HG03442 (cell line): ENCODE measurements at regions not wholly inside any gene's neighbourhood (a gene's known extent, or its start where the extent isn't known, plus 50 kb on each side); places are given as distances from the start of the nearest gene placed in this dataset.
"Not testable (repeated sequence)": the region's sequence is repeated elsewhere in the genome, so short reads cannot be mapped to it uniquely, and the experiment has no call there.

Experiments
- ATAC-seq: cut with Tn5 transposase; IDR thresholded peaks from one replicate; pipeline ENCODE4 v1.9.1; 2021; ENCODE audit warnings: mild to moderate bottlenecking, moderate library complexity; ENCODE audit not compliant: unreplicated experiment

DNA sequence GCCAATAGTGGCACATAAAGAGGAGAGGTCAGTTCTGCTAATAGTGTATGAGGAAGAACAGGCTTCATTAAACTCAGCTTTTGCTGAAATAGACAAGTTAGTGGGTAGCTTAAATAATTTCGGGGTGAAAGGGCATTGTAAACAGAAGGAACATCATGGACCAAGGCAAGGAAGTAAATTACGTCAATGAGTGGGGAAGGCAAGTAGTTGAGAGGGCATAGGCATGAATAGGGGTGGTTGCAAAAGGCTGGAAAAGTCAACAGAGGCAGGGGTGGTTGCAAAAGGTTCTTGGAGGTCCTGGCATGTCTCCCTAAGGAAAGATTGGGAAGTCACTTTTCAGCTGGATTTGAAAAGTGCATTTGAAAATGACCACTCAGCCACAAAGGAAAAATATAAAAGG lies 383.3 kb upstream of the RPS23 start:
- ATAC-seq = no peak

GRCh38 chr5:82659115-82659514 lies 381.0 kb upstream of the RPS23 start:
- no peak for ATAC-seq

DNA sequence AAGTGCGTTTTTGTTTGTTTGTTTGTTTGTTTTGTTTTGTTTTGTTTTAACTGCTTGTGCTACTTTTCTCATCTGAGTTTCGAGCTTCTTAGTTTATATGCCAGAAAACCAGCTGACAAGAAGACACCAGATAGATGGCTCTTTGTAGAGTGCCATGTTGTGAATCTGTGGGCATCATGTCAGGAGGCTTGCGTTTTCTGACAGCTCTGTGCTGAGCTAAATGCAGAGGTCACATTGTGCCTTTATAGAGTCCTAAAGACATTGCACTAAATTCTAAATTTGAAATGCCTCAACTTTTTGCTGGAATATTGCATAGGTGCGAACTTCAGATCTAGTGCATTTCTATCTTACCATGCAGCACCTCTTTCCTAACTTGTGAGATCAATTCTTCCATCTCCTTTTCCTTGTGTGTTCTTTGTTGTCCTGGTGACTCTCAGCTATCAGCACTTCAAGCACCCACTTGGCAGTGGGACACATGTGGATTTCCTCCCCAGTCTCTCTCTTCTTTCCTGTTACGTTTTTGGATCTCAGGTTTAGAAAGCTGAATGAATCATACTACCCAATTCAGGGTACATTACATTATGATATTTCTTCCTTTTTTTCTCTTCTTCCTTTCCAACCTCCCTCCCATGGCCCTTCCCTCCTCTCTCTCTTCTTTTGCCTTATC lies 379.0 kb upstream of the RPS23 start:
- no peak for ATAC-seq

DNA sequence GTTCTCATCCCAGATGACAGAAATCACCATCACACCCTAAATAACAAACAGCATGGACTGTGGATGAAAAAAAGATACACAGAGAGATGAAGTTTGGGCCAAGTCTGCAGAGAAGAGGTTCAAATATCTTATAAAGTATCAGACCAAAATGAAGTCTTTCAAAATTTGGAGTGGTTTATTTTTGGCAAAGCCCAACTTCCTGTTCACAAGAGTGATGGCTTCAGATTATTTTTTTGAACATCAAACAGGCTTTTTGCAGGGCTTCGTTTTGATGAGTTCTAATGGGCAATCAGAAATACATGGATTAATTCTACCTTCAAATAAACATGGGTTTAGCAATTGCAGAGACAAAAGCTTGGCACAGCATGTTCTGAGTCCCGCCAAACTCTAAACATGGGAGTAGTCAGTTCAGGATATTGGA lies 378.2 kb upstream of the RPS23 start:
- no peak for ATAC-seq

DNA sequence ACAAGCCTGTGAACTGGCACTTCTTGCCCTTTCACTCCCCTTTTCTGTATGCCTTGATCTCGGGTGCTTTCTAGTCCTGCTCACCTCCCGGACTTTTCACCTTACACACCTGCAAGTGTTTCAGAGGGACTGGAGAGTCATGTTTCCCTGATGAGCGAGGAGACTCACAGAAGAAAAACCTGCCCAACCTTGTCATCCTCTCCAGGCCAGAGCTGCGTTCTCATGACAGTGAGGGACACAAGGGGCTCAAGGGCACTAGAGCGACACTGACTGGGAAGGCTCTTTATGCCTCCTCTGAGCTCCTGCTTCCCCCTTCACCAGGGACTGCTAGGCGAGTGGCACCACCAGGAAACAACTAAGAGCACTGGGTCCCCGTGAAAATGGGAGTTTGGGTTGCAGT lies 376.9 kb upstream of the RPS23 start:
- ATAC-seq = no peak

- no peak for ATAC-seq
Measured at GRCh38 chr5:82649943-82650342, 371.8 kb upstream of the RPS23 start.

DNA sequence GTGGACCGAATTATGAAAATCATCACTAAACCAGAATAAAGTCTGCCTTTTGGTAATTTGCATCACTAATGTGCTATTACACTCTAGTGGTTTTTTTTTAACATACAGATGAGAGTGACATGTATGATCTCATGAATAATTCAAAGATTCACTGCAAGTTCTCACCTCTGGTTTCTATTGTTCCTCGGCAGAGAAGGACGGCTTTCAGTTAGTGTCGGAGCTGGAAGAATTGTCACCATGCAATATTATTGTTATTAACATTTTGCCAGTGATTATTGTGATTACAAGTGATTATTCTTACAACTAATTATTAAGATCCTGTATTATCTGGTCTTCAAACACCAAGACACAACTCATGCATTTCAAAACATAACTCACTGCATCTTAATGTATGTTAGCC lies 366.6 kb upstream of the RPS23 start:
- ATAC-seq = no peak

GRCh38 chr5:82644229-82644628 lies 366.1 kb upstream of the RPS23 start:
- ATAC-seq = no peak

DNA sequence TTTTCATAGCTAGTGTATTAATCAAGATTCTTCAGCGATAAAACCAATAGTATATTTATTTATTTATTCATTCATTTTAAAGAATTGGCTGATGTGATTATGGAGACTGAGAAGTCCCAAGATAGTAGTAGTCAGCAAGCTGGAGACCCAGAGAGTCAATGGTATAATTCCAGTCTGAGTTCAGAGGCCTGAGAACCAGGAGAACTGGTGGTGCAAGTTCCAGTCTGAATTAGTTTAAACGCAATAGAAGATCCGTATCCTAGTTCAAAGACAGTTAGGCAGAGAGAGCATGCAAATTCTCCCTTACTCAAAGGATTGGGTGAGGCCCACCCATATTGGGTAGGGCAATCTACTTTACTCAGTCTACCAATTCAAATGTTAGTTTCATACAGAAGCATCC lies 364.2 kb upstream of the RPS23 start:
- no peak for ATAC-seq

- ATAC-seq = peak; percentile 83
Measured at GRCh38 chr5:82641331-82642003, 363.3 kb upstream of the RPS23 start.

- ATAC-seq = no peak
Measured at GRCh38 chr5:82640916-82641315, 362.8 kb upstream of the RPS23 start.

DNA sequence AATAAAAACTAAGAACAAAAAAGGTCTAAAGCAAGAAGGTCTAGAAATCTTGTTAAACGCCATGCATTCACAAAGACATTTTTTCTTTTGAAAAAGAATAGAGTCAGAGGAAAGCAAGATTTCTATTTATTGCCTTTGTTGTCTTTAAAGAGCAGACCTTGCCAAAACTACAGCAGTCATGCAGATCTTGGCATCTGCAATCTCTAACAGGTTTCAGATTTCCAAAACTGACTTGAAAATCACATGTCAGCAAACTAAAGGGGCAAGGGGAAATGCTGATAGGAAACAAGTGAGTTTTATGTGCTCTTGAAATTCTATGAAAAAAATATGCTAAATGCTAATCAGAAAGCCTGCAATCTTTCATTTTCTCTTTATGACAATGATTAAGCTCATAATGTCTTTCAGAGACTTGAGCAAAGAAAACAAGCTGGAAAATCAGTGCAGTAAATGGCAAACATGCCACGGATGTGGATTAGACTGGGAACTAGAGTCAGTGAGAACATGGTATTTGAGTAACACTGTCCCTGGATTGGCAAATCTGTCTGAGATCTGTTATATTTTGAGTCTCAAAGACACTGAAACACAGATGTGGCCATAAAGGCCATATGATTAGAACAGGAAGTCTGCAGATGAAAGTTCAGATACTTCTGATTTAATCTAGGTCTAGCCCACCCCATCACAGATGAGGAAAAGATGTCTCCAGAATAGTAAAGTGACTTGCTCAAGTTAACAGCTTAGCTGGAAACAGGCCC lies 361.4 kb upstream of the RPS23 start:
- no peak for ATAC-seq

GRCh38 chr5:82636591-82636990 lies 358.4 kb upstream of the RPS23 start:
- no peak for ATAC-seq

DNA sequence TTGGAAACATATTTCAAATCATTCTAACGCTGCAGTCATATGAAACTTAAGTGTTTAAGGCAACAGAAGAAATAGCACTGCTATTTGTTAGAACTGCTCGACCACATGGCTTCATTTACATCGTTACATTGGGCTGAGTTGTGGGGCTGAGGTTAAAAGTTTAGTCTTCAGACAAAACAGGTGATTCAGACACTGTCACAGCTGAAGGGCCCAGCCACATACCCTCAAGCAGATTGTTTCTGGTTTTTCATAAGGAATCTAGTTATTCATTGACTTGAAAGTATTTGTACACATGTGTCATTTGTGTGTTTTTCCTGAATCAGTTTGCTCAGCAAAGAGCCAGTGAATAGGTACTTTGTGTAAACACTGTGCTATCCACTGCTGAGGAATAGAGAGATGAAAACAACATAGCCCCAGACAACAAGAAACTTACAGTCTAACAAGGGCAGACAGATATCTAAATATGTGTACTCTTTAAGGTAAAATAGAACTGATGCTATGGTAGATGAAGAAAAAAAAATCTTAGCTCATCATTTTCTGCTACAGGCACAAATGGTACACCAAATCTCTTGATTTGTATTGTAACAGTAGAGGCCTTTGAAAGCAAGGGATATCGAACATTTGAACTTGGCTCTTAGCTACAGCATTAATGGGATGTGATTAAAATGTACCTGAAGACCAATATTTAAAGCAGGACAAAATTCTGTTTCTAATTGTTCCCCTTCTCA lies 357.6 kb upstream of the RPS23 start:
- ATAC-seq = no peak

DNA sequence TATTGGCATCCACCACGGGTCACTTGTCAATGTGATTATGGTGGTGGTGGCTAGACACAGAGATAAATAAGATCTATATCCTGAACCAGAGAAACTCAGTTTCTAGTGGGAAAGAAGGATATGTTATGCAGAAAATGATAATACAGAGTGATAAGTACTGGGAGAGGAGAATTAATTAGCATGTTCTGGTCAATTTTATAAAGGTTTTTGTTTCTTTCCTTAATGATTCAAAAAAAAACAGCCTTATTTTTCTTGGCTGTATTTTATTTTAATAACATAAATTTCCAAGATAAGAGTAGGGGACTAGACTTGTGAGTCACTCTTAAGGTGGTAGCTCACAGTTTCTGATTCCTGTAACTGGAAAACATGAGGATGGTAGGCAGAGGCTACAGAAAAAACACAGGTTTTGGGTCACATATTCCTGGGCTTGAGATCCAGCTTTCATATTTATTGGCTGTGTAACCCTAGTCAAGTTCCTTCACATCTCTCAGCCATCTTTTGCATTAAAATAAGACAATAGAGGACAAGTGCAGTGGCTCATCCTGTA lies 350.3 kb upstream of the RPS23 start:
- no peak for ATAC-seq

GRCh38 chr5:82626905-82627591 lies 348.9 kb upstream of the RPS23 start:
- not testable (repeated sequence) for ATAC-seq

DNA sequence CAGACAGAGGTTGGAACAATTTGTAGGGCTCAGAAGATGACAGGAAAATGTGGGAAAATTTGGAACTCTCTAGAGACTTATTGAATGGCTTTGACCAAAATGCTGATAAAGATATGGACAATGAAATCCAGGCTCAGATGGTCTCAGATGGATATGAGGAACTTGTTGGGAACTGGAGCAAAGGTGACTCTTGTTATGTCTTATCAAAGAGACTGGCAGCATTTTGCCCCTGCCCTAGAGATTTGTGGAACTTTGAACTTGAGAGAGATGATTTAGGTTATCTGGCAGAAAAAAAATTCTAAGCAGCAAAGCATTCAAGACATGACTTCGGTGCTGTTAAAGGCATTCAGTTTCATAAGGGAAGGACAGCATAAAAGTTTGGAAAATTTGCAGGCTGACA lies 347.9 kb upstream of the RPS23 start:
- not testable (repeated sequence) for ATAC-seq

DNA sequence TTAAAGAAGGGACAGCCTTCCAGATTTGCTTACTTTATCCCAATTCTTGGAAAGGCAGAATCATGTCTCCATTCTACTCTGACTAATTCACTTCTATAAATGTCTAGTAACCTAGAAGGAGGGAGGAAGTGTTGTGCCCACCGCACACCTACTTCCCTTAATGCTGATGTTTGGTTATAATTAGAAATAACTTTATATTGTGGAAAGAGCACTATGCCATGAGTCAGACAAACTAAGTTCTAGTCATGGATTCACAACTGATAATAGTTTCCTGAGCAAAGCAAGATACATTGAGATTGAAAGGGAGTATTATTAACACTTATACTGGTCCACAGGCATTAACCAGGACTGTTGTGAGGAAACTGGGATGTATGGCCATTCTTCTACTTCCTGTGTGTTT lies 345.9 kb upstream of the RPS23 start:
- no peak for ATAC-seq

DNA sequence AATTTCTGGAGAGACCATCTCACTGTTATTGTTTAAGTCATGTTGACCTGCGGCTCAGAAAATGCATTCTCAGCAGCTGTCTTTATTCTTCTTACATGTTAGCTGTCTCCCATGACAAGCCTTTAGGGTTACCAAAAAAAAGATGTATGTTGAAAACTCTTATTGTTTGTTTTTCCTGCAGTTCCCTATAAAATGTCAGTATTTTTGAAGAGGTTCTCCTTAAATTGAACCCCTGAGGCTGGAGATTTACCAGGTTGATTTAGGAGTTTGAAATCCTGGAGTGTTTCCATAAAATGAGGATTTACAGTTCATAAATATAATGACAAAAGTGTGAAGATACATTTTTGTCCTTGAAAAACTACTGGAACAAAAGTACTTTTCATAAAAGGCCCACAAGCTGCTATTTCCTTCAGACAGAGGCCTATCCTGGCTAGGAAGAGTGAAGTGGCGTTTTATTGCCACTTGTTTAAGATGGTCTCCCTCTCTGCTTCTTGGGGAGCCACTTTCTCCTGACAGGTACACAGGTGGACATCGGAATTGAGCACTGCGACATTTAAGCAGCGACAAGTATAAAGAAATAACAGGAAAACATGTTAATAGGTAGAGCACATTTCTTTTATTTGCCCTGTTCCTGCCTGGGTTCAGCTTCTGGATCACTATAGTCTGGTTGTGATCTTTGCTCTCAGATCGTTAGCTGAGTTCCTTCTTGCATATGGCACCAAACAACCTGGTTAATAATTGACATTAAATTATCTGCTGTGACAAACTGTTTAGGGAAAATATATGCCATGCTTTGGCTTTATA lies 344.8 kb upstream of the RPS23 start:
- no peak for ATAC-seq

GRCh38 chr5:82622205-82622604 lies 344.1 kb upstream of the RPS23 start:
- no peak for ATAC-seq
